IPS-NIHi7 (cell line): ENCODE measurements at regions not wholly inside any gene's neighbourhood (a gene's known extent, or its start where the extent isn't known, plus 50 kb on each side); places are given as distances from the start of the nearest gene placed in this dataset.

Experiments used
- DNase-seq: peaks from one replicate; pipeline ENCODE4 v3.0.0; 2012; ENCODE audit warnings: mixed read lengths; ENCODE audit errors: extremely low spot score

DNA sequence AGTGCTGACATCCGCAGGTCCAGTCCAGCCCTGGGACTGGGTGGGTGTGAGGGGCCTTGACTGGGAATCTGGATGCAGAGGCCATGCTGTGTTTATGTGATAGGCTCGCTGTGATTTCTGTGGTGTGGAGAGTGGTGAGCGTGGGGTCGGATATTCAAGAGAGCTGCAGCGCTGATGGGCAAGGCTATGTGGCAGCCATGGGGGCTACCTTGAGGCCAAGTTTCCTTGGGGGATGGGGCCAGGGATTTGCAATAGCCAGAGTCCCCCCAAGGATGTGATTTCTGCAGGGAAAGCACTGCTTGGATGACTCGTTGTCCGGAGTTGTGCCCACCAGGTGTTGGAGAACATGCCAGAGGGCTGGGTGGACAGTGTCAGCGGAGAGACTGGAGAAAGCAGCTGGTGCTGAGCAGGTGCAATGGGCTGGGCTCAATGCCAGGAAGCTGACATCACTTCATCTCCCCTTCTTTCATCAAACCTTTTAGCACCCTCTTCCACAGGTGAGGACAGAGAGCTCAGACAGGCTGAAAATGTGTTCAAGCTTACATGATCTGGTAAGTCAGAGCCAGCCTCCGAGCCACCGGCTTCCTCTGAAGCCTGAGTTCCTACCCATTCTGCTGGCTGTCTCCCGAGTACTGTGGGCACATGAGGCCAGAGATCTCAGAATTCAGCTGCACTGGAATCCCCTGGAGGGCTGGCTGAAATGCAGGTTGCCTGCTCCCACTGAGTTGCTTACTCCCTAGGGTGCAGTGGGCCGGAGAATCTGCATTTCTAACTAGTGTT, 132.9 kb downstream of the RHOU start:
- no peak for DNase-seq

DNA sequence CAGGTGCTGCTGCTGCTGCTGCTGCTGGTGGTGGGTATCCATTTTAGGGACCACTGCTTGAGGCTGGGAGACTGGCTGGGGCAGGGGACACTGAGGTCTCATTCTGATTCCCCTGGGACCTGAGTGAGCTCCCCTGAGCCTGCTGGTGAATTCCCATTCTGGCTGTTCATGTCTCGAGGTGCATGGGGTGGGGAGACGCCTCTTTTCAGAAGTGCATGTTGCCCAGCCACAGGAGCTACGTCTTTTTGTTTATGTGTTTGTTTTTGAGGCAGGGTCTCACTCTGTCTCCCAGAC, 133.4 kb downstream of the RHOU start:
- DNase-seq = no peak

DNA sequence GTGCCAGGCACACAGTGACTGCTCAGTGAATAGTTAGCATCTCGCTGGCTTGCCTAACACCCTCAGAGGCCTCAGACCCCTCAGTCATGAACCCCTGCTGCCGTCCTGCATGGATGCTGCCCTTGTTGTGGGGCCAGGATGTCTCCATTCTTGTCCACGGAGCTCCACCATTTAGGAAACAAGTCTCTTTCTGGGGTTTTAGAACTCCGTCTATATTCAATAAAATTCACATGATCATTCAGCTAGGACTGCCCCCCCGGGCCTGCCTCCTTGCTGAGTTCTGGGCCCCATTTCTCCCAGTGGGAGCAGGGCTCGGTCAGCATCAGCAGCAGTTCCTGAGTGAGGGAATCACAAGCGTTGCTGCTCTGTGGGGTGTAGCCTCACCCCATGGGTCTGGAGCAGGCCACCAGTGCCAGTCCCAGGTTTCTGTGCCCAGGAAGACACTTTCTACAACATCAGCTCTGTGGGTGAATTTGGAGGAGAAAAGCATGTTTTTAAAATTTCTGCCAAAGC, 134.1 kb downstream of the RHOU start:
- DNase-seq = no peak

DNA sequence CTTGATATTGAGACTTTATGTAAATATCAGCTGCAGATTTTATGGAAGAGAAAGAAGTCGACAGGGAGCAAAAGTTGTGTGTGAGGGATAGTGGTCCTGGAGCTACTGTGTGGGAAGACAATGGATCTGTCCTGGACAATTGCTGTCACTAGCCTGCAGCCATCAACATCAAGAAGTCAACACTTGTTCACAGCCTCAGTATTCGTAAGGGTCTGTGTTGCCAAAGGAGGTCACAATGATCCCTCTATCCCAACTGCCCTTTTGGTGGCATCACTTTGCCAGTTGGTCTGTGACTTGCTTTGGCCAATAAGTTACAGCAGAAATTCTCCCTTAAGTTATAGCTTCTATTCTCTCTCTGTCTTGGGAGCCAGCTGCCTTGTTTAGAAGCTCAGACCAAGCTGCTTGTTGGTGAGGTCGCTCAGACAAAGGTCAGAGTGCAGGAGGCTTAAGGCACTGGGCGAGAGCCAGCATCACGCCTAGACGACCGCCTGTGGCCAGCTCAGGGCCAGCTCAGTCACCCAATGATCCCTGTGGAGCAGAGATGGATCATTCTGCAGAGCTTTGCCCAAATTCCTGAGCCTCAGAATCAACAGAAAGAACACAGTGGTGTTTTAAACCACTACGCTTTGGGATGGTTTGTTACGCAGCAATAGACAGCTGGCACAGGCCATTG, 134.9 kb downstream of the RHOU start:
- DNase-seq = no peak

DNA sequence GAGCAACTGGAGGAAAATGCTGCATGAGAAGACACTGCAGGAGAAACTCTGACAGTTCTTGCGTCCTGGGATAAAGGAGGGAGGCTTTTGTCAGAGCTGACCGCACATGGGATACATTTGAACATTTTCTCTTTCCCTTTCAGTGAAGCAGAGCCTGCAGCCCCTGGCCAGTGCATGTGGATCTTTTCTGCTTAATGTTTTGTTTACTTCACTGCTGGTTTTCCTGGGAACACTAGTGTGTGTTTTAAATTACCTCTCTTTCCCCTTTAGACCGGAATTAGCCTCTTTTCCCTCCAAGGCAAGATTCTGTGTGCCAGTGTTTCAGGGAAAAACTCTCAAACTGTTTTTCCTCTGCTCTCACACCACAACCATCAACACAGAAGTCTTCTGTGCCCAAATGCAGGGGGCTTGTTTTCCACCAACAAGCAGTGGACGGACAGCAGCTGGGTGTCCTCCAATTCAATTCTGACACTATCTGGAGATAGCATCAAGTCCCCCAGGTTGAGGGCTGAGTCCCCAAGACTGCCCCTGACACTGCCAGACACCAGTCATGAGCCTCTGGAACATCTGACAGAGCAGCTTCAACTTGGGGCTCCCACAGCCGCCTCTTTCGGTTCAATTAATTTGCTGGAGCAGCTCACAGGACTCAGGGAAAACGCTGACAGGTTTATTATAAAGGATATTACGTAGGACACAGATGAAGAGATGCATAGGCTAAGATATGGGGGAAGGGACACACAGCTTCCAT, 136.2 kb downstream of the RHOU start:
- DNase-seq = no peak

DNA sequence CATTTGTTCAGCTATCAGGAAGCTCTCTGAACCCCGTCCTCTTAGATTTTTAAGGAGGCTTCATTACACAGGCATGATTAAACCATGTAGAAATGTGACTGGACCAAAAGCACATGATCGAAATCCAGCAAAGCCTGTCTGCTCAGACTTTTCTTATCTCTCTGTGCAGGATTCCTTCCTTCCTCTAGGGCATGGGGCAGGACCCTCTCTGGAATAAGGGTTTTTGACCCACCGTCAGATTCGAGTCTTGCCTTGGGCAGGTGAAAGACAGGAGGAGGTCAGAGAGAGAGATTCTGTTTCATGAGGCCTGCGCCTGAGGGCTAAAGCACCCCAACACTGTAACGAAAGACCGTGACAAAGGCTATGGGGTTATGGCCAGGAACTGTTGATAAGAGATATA, 136.8 kb downstream of the RHOU start:
- no peak for DNase-seq

DNA sequence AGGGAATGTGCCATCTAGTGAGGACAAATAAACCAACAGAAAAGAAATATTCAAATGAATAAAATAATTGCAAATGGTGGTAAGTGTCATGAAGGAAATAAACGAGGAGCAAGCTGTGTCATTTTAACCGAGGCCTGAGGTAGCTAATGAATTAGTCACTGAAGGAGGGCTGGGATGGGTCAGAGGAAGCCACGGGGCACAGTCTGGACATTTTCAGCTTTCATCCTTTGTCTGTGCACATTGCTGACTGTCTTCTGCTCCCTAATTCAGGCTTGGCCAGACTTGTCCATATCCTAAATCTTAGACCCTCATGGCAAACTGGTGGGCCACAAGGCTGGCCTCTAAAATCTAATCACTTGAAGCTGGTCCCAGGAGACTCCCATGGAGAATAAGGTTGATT, 138.4 kb downstream of the RHOU start:
- no peak for DNase-seq

DNA sequence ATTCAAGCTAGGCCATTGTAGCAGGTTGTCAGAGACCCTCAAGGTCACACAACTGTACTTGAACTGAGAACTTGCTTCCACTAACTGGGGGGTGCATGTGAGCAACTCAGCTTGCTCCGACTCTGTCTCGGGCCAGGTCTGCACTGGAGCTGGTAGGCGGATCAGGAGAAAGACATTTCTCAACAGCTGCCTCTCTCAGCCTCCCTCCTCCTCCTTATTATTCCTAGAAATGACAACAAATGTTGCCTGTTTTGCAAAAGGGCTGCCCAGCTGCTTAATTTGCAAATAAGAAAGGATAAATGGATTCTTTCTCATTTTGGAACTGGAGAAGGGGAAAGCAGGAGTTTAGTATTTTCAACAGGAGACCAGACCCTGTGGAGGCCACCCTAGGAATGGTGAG, 140.5 kb downstream of the RHOU start:
- DNase-seq = no peak

DNA sequence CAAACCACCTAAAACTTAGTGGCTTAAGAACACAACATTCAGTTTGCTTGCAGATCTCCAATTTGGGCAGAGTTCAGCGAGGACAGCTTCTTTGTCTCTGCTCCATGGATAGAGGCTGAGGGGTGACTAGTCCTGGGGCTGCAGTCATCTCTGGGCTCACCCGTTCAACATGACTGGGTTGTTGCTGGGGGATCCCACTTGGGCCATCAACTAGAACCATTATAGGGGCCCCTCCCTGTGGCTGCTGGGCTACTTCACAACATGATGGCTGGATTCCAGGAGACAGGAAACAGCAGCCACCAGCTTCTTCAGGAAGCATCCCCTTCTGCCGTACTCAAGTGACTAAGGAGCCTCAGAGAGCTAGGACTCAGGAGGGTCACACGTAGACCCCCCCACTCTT, 140.9 kb downstream of the RHOU start:
- no peak for DNase-seq

DNA sequence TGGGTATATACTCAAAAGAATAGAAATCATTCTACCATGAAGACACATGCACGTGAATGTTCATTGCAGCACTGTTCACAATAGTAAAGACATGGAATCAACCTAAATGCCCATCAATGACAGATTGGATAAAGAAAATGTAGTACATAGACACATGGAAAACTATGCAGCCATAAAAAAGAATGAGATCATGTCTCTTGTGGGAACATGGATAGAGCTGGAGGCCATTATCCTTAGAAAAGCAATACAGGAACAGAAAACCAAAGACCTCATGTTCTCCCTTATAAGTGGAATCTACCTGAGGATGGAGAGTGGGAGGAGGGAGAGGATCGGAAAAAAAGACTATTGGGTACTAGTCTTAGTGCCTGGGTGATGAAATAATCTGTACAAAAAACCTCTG, 143.9 kb downstream of the RHOU start:
- no peak for DNase-seq

DNA sequence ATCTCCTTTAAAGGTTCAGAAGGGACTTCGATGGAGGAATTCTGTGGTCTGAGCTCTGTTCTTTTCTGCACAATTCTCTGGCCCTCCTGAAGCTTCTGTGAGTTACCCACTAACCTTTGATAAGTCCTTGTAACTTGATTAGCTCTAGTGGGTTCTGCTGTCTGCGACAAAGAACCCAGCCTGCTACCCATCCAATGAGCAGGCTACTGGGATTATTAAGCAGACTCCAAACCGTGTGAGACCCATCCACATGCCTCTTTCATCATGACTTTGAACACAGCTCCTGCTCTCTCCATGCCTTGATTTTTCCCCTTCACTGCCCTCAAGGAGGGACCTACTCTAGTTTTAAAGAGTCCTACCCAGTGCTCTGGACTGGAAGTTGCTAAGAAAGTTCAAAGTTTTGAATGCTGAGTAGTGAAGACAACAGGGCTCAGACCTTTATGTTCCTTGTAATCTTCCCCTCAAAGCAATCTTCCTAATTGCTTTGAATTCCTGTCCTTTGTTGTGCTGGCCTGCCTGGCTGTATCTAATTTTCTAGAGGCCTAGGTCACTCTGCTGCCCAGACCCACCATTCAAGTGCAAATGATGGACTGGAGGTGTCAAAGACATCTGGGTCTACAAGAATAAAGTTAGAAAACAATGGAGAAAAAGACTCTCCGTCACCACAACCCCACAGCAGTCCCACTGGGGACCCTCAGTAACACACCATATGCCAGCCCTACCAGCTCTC, 146.9 kb downstream of the RHOU start:
- no peak for DNase-seq

DNA sequence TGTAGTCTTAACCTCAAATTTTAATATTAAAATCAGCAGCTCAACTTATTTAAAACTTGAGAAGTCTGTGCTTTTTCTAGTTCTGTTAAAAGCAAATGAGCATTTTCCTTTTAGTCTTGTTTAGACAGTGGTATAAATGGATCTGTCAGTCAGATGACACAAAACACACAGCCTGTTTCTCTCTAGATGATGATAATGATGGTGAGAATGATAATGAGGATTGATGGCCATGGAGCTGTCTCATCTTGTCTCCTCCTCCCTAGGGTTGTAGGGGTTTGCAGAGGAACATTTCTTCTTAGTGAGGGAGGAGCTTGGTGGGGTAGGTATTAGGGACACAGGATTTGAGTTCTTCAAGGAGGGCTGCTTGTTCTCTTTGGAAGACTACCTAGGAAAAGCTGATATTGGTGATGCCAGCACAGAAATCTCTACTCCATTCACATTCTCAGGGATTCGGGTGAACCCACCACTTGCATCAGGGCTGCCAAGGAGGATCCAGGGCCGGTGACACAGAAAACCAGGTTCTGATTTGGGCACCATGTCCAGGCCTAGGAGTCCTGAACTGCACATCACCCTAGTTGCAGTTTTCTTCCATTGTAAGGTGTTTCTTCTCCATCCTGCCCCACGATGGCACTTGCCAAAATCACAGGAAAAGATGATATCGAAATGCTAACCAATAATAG, 147.6 kb downstream of the RHOU start:
- DNase-seq = no peak

DNA sequence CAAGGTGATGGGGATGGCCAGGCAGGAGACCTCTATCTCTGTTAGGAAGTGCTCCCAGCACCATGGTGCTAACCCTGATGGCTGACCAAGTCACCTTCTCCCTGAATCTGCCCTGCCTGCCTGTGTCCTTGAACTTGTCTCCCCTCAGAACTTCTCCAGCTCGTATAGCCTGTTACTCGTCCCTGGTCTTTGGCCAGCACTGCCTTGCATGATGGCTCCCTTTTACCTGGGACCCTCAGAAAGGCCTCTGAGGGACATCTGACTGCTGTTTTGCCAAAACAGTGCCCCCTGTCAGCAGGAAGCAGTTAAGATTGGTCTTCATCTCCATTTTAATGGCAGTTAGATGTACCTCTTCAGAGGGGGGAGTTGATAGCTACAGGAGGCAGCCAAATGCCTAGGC, 148.3 kb downstream of the RHOU start:
- DNase-seq = no peak

DNA sequence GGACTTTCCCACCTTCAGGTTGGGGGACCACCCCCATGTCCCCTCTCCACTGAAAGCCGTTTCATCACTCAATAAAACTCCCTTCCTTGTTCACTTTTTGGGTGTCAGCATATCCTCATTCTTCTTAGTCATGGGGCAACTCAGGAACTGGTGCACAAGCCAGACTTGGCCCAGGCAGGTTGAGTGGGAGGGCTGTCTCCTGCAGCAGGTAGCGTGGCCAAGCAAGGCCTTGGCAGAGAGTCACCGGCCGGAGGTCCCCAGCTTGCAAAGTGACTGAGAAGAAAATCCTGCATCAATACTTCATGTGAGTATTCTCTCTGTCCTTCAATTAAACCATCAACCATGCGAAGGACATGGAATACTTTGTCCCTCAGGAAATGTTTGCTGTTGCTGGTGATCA, 148.9 kb downstream of the RHOU start:
- no peak for DNase-seq

DNA sequence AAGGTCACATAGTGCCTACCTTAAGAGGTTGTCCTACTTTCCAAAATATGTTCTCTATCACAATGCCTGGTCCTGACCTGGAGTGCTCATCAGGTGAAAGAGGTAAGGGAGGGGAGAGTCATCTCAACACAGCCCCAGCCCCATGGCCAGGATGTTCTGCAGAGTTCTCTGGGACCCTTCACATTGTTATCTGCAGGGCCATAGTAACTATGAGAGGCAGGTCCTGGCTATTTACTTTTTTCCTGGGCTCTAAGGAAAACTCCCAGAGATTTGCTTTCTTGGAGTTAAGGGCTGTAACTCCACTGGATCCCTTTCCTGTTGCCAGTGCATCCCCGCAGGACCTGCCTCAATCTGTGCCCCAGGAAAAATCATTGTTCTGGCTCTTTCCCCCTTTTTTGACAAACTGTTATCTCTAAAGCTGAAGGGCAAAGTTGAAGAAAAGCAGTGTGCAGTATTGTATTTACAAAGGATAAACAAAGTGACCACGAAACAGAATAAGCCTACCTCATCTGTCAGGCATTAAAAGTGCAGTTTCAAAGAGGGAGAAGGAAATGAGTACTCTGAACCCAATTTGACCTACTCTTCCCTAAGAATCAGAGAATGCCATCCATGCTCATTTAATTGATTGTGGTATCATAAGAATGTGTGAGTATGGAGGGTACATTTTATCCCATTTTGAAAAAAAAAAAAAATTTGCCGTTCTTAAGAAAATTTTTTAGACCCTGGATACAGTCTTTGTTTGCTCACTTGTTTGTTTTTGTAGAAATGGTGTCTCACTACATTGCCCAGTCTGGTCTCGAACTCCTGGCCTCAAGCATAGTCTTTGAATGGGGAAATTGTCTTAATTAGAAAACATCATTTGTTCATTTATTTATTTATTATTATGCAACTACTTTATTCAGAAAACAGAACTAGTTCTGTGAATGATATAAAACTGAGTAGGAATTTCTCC, 149.6 kb downstream of the RHOU start:
- no peak for DNase-seq

DNA sequence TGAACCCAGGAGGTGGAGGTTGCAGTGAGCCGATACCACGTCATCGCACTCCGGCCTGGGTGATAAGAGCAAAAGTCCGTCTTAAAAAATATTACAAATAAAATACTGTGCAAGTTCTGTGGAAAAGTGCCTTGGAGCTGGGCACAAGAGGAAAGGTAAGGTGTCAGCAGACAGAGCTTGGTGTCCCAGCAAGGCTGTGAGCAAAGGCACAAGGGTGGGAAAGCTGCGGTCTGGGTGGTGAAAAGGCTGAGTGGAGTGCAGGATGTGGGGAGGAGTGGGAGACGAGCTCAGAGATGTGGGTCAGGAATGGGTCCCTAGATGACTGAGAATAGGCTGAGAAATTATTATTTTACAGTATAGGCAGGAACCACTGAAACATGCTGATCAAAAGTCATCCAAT, 150.6 kb downstream of the RHOU start:
- DNase-seq = no peak

DNA sequence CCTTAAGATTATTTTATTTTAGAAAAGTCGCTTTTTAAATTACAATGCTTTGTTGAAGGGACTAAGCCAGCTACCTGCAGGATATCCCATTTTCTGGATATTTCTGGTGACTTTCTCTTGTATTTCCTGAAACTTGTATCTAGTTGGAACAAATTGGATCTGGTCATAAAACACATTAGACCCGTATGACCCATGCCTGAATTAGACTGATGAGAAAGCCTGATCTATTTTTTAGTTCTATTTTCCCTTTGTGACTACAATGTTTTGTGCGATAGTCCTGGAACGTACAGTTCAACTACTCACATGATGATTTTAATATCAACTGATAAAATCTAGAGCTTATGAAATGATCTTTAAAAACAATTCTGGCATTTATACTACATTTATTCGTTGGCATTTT, 151.8 kb downstream of the RHOU start:
- no peak for DNase-seq

DNA sequence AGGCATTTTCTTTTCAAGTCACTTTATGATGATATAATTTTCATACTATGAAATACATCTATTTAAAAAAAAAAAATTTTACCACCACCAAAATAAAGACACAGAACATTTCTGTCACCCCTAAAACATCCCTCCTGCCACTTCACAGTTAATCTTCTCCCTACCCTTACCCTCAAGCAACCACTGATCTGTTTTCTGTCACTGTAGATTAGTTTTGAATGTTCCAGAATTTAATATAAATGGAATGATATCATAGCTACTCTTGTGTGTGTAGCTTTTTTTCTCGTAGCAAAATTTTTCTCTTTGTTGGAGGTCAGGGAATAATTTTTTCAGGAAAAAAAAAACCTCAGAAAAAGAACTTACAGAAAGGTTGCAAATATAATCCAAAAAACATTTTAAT, 152.7 kb downstream of the RHOU start:
- DNase-seq = no peak

DNA sequence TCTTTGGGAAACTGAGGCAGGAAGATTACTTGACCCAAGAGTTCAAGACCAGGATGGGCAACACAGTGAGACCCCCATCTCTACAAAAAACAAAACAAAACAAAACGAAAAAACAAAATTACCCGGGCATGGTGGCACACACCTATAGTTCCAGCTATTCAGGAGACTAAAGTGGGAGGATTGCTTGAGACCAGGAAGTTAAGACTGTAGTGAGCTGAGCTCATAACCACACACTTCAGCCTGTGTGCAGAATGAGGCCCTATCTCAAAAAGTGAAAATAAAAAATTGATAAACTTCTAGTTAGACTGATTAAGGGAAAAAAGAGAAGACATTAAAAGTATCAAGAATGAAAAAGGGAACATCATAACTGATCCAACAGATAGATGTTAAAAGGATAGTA, 154.0 kb downstream of the RHOU start:
- DNase-seq = no peak

DNA sequence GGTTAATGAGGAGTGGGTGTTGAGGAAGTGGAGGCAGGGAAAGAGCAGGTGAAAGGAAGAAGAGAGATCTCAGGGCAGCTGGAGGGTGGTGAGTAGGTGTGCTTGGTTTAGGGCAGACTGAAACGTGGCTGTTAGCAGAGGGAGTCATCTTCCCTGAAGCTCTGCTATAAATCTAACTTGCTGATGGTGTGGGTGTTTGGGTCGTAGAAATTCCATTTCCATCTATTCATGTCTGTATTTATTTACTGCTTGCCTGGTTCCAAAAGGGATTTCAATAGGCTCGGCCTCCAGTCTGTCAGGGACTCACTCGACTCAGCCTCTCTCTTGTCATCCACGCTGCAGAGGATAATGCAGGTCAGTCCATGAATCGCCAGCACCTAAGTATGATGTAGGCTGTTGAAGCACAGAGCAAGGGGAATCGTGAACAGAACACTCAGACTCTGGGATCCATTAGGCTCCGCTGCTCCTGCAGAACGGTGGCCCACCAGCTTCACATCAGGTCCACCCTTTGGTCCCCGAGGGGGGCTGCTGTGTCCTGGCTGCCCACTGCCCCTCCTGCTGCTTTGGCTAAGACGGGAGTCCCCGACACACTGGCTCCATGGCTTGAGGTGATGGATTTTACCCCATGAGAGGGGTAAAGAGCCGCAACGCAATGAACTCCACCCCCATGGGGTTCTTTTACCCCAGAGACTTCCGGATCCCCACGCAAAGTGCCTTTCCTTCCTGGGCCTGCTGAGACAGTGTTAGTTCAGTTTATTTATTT, 156.2 kb downstream of the RHOU start:
- DNase-seq = no peak
